ENCODE measurements at regions not wholly inside any gene's neighbourhood (a gene's known extent, or its start where the extent isn't known, plus 50 kb on each side); places are given as distances from the start of the nearest gene placed in this dataset.

- H3K27me3 ChIP-seq = no peaks in the 10 kb centered on the region
- H3K4me3 ChIP-seq = no peak overlapping the region
- no peak overlapping the region for H3K27ac ChIP-seq
- intact Hi-C loops (cut with DNase I; ENCODE audit: low total_unique reads) = no loop called here
- no peaks in the 10 kb centered on the region for H3K36me3 ChIP-seq
- no peak for DNase-seq
- WGBS, 5 donors = 75 to 93% (median 89%) methylated on average over 3 of the region's 3 CpGs
- peaks cover 0 to 24% (median 7%) of the 10 kb centered on the region in 4 donors for H3K9me3 ChIP-seq
- TF ChIP-seq POLR2AphosphoS5 (IDR thresholded peaks at IDR 0.05) (no peak), POLR2A (IDR thresholded peaks at IDR 0.05) (no peak), CTCF (IDR thresholded peaks at IDR 0.05) (no peak), EP300 (IDR thresholded peaks at IDR 0.05) (no peak)
- H3K4me1 ChIP-seq = no peaks in the 10 kb centered on the region
These were observed 653.7 kb downstream of the ADGRL2 start for GRCh38 chr1:82454431-82454830.

GRCh38 chr1:82453511-82454185, 652.9 kb downstream of the ADGRL2 start:
- 79 to 93% (median 88%) methylated on average over 1 of the region's 1 CpG for WGBS, 5 donors
- no peaks in the 10 kb centered on the region for H3K4me1 ChIP-seq
- DNase-seq = no peak
- peaks cover 0 to 24% (median 7%) of the 10 kb centered on the region in 4 donors for H3K9me3 ChIP-seq
- intact Hi-C loops (cut with DNase I; ENCODE audit: low total_unique reads) = no loop called here
- H3K27me3 ChIP-seq = no peaks in the 10 kb centered on the region
- no peaks in the 10 kb centered on the region for H3K36me3 ChIP-seq
- H3K27ac ChIP-seq = no peak overlapping the region
- H3K4me3 ChIP-seq = no peak overlapping the region
- TF ChIP-seq EP300 (IDR thresholded peaks at IDR 0.05) = no peak
- no peak for TF ChIP-seq POLR2AphosphoS5 (IDR thresholded peaks at IDR 0.05)
- no peak for TF ChIP-seq POLR2A (IDR thresholded peaks at IDR 0.05)
- no peak for TF ChIP-seq CTCF (IDR thresholded peaks at IDR 0.05)

GRCh38 chr1:82452096-82452495, 651.4 kb downstream of the ADGRL2 start:
- Histone ChIP-seq H3K4me1 (no peaks in the 10 kb centered on the region), H3K36me3 (no peaks in the 10 kb centered on the region), H3K27ac (no peak overlapping the region), H3K27me3 (no peaks in the 10 kb centered on the region), H3K4me3 (no peak overlapping the region), H3K9me3 (peaks cover 0 to 24% (median 7%) of the 10 kb centered on the region in 4 donors)
- TF ChIP-seq CTCF (IDR thresholded peaks at IDR 0.05) = no peak
- no peak for TF ChIP-seq EP300 (IDR thresholded peaks at IDR 0.05)
- TF ChIP-seq POLR2AphosphoS5 (IDR thresholded peaks at IDR 0.05) = no peak
- TF ChIP-seq POLR2A (IDR thresholded peaks at IDR 0.05) = no peak
- no peak for DNase-seq
- intact Hi-C loops (cut with DNase I; ENCODE audit: low total_unique reads) = no loop called here

GRCh38 chr1:82451191-82451590, 650.5 kb downstream of the ADGRL2 start:
- TF ChIP-seq EP300 (IDR thresholded peaks at IDR 0.05) (no peak), CTCF (IDR thresholded peaks at IDR 0.05) (no peak)
- H3K36me3 ChIP-seq = no peaks in the 10 kb centered on the region
- 83 to 97% (median 91%) methylated on average over 2 of the region's 2 CpGs for WGBS, 5 donors
- H3K27me3 ChIP-seq = no peaks in the 10 kb centered on the region
- no peak for DNase-seq
- peaks cover 0 to 24% (median 7%) of the 10 kb centered on the region in 4 donors for H3K9me3 ChIP-seq
- intact Hi-C loops (cut with DNase I; ENCODE audit: low total_unique reads) = no loop called here
- H3K4me1 ChIP-seq = no peaks in the 10 kb centered on the region
- no peak overlapping the region for H3K27ac ChIP-seq
- H3K4me3 ChIP-seq = no peak overlapping the region

All from stomach (tissue), 8 donors.